ENCODE measurements at regions not wholly inside any gene's neighbourhood (a gene's known extent, or its start where the extent isn't known, plus 50 kb on each side); places are given as distances from the start of the nearest gene placed in this dataset.

GRCh38 chr9:88033359-88033702 lies 59.0 kb upstream of the CDK20 start:
- no peak for DNase-seq

- DNase-seq, result no peak
Measured at GRCh38 chr9:88028338-88028737, 54.0 kb upstream of the CDK20 start.

- no peak for DNase-seq
Measured at GRCh38 chr9:88026118-88026479, 51.8 kb upstream of the CDK20 start.

GRCh38 chr9:88025411-88026117 lies 51.2 kb upstream of the CDK20 start:
- DNase-seq, result no peak

GRCh38 chr9:88024896-88025295 lies 50.6 kb upstream of the CDK20 start:
- no peak for DNase-seq
